ENCODE measurements at regions not wholly inside any gene's neighbourhood (a gene's known extent, or its start where the extent isn't known, plus 50 kb on each side); places are given as distances from the start of the nearest gene placed in this dataset.

GRCh38 chr2:5412001-5412400 is 280.2 kb upstream of the SOX11 start:
- Mint-ChIP-seq H3K36me3 (ENCODE audit: low read depth) (no peaks in the 10 kb centered on the region), H3K9me3 (ENCODE audit: low read depth) (no peaks in the 10 kb centered on the region), H3K4me1 (ENCODE audit: low read depth) (no peaks in the 10 kb centered on the region), H3K4me3 (ENCODE audit: unreplicated experiment) (no peak overlapping the region), H3K27me3 (ENCODE audit: low read depth) (peaks cover 1% of the 10 kb centered on the region), H3K27ac (ENCODE audit: unreplicated experiment) (no peak overlapping the region)
- TF ChIP-seq CTCF (IDR thresholded peaks at IDR 0.05): no peak
- DNase-seq (ENCODE audit: low spot score): no peak

GRCh38 chr2:5433855-5434254 is 258.3 kb upstream of the SOX11 start:
- TF ChIP-seq CTCF (IDR thresholded peaks at IDR 0.05): no peak
- no peaks in the 10 kb centered on the region for H3K27me3 Mint-ChIP-seq (ENCODE audit: low read depth)
- no peak overlapping the region for H3K27ac Mint-ChIP-seq (ENCODE audit: unreplicated experiment)
- no peak overlapping the region for H3K4me3 Mint-ChIP-seq (ENCODE audit: unreplicated experiment)
- H3K4me1 Mint-ChIP-seq (ENCODE audit: low read depth): no peaks in the 10 kb centered on the region
- H3K36me3 Mint-ChIP-seq (ENCODE audit: low read depth): no peaks in the 10 kb centered on the region
- DNase-seq (ENCODE audit: low spot score): no peak
- H3K9me3 Mint-ChIP-seq (ENCODE audit: low read depth): no peaks in the 10 kb centered on the region

GRCh38 chr2:5437375-5437774 is 254.8 kb upstream of the SOX11 start:
- Mint-ChIP-seq H3K36me3 (ENCODE audit: low read depth) (no peaks in the 10 kb centered on the region), H3K4me3 (ENCODE audit: unreplicated experiment) (no peak overlapping the region), H3K27ac (ENCODE audit: unreplicated experiment) (no peak overlapping the region), H3K9me3 (ENCODE audit: low read depth) (no peaks in the 10 kb centered on the region), H3K4me1 (ENCODE audit: low read depth) (no peaks in the 10 kb centered on the region), H3K27me3 (ENCODE audit: low read depth) (no peaks in the 10 kb centered on the region)
- no peak for DNase-seq (ENCODE audit: low spot score)
- no peak for TF ChIP-seq CTCF (IDR thresholded peaks at IDR 0.05)

- no peaks in the 10 kb centered on the region for H3K27me3 Mint-ChIP-seq (ENCODE audit: low read depth)
- H3K36me3 Mint-ChIP-seq (ENCODE audit: low read depth): no peaks in the 10 kb centered on the region
- no peak overlapping the region for H3K27ac Mint-ChIP-seq (ENCODE audit: unreplicated experiment)
- H3K4me3 Mint-ChIP-seq (ENCODE audit: unreplicated experiment): no peak overlapping the region
- no peak for TF ChIP-seq CTCF (IDR thresholded peaks at IDR 0.05)
- no peaks in the 10 kb centered on the region for H3K9me3 Mint-ChIP-seq (ENCODE audit: low read depth)
- no peaks in the 10 kb centered on the region for H3K4me1 Mint-ChIP-seq (ENCODE audit: low read depth)
- no peak for DNase-seq (ENCODE audit: low spot score)
These were observed 252.0 kb upstream of the SOX11 start for GRCh38 chr2:5440174-5440573.

- Mint-ChIP-seq H3K9me3 (ENCODE audit: low read depth) (no peaks in the 10 kb centered on the region), H3K4me1 (ENCODE audit: low read depth) (peaks cover 3% of the 10 kb centered on the region), H3K27ac (ENCODE audit: unreplicated experiment) (no peak overlapping the region), H3K4me3 (ENCODE audit: unreplicated experiment) (no peak overlapping the region), H3K36me3 (ENCODE audit: low read depth) (no peaks in the 10 kb centered on the region), H3K27me3 (ENCODE audit: low read depth) (no peaks in the 10 kb centered on the region)
- DNase-seq (ENCODE audit: low spot score): no peak
- TF ChIP-seq CTCF (IDR thresholded peaks at IDR 0.05): no peak
These were observed 249.4 kb upstream of the SOX11 start for GRCh38 chr2:5442736-5443135.
